ENCODE measurements at regions not wholly inside any gene's neighbourhood (a gene's known extent, or its start where the extent isn't known, plus 50 kb on each side); places are given as distances from the start of the nearest gene placed in this dataset.

DNA sequence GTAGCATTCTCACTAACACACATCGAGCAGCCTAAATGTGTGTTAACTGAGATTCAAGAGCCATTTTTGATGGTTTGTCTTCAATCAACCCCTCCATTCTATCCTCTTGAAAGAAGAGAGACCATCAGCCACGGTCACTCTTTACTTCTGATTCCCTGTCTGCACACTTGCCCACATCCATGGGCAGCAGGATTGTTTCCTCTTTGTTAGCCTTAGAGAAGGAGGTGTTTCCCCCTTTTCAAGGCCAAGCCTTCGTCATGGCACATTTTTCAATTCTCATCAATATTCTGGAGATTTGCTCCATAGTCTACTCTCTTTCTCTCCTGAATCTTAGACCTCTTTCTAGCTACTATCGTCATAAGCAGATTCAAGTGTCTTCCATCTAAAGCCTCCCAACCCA, 522.4 kb upstream of the NAALADL2 start:
- Histone ChIP-seq H3K4me1 (ENCODE audit: control insufficient read depth in 4 of 4, insufficient read depth in 4 of 4, low read length in 3 of 4) (no peaks in the 10 kb centered on the region), H3K4me3 (ENCODE audit: low read depth in 1 of 3, low read length in 3 of 3) (no peak overlapping the region), H3K27me3 (ENCODE audit: control insufficient read depth in 4 of 4, insufficient read depth in 4 of 4, low read length in 3 of 4) (no peaks in the 10 kb centered on the region), H3K9me3 (ENCODE audit: control insufficient read depth in 4 of 4, low read length in 3 of 4) (no peaks in the 10 kb centered on the region), H3K36me3 (ENCODE audit: control insufficient read depth in 4 of 4, insufficient read depth in 3 of 4, low read depth in 1 of 4, low read length in 3 of 4) (no peaks in the 10 kb centered on the region), H3K27ac (ENCODE audit: low read depth in 1 of 2, low read length in 2 of 2) (no peak overlapping the region), H3K9ac (ENCODE audit: low read depth in 1 of 2, low read length in 2 of 2) (no peak overlapping the region)
- no peak for DNase-seq (ENCODE audit: low spot score)
- TF ChIP-seq, protein P1, sequence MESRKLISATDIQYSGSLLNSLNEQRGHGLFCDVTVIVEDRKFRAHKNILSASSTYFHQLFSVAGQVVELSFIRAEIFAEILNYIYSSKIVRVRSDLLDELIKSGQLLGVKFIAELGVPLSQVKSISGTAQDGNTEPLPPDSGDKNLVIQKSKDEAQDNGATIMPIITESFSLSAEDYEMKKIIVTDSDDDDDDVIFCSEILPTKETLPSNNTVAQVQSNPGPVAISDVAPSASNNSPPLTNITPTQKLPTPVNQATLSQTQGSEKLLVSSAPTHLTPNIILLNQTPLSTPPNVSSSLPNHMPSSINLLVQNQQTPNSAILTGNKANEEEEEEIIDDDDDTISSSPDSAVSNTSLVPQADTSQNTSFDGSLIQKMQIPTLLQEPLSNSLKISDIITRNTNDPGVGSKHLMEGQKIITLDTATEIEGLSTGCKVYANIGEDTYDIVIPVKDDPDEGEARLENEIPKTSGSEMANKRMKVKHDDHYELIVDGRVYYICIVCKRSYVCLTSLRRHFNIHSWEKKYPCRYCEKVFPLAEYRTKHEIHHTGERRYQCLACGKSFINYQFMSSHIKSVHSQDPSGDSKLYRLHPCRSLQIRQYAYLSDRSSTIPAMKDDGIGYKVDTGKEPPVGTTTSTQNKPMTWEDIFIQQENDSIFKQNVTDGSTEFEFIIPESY (IDR thresholded peaks at IDR 0.05) = no peak
- TF ChIP-seq RXRA (IDR thresholded peaks at IDR 0.05) = no peak
- TF ChIP-seq FOXA2 (IDR thresholded peaks at IDR 0.05) = no peak
- TF ChIP-seq FOXA1 (IDR thresholded peaks at IDR 0.05) = no peak
- TF ChIP-seq NR2F2 (IDR thresholded peaks at IDR 0.05) = no peak
- TF ChIP-seq, protein P2, sequence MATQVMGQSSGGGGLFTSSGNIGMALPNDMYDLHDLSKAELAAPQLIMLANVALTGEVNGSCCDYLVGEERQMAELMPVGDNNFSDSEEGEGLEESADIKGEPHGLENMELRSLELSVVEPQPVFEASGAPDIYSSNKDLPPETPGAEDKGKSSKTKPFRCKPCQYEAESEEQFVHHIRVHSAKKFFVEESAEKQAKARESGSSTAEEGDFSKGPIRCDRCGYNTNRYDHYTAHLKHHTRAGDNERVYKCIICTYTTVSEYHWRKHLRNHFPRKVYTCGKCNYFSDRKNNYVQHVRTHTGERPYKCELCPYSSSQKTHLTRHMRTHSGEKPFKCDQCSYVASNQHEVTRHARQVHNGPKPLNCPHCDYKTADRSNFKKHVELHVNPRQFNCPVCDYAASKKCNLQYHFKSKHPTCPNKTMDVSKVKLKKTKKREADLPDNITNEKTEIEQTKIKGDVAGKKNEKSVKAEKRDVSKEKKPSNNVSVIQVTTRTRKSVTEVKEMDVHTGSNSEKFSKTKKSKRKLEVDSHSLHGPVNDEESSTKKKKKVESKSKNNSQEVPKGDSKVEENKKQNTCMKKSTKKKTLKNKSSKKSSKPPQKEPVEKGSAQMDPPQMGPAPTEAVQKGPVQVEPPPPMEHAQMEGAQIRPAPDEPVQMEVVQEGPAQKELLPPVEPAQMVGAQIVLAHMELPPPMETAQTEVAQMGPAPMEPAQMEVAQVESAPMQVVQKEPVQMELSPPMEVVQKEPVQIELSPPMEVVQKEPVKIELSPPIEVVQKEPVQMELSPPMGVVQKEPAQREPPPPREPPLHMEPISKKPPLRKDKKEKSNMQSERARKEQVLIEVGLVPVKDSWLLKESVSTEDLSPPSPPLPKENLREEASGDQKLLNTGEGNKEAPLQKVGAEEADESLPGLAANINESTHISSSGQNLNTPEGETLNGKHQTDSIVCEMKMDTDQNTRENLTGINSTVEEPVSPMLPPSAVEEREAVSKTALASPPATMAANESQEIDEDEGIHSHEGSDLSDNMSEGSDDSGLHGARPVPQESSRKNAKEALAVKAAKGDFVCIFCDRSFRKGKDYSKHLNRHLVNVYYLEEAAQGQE (IDR thresholded peaks at IDR 0.05) = no peak
- TF ChIP-seq, protein P3, sequence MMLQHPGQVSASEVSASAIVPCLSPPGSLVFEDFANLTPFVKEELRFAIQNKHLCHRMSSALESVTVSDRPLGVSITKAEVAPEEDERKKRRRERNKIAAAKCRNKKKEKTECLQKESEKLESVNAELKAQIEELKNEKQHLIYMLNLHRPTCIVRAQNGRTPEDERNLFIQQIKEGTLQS (IDR thresholded peaks at IDR 0.05) = no peak
- TF ChIP-seq TAF1 (conservative IDR thresholded peaks at IDR 0.05) = no peak
- TF ChIP-seq SP1 (IDR thresholded peaks at IDR 0.05) = no peak
- TF ChIP-seq RAD21 (IDR thresholded peaks at IDR 0.05) = no peak
- TF ChIP-seq HNF4A (conservative IDR thresholded peaks at IDR 0.05) = no peak
- TF ChIP-seq GABPA (IDR thresholded peaks at IDR 0.05 in 1 of 2, conservative IDR thresholded peaks at IDR 0.05 in 1 of 2) = no peak
- TF ChIP-seq, protein P4, sequence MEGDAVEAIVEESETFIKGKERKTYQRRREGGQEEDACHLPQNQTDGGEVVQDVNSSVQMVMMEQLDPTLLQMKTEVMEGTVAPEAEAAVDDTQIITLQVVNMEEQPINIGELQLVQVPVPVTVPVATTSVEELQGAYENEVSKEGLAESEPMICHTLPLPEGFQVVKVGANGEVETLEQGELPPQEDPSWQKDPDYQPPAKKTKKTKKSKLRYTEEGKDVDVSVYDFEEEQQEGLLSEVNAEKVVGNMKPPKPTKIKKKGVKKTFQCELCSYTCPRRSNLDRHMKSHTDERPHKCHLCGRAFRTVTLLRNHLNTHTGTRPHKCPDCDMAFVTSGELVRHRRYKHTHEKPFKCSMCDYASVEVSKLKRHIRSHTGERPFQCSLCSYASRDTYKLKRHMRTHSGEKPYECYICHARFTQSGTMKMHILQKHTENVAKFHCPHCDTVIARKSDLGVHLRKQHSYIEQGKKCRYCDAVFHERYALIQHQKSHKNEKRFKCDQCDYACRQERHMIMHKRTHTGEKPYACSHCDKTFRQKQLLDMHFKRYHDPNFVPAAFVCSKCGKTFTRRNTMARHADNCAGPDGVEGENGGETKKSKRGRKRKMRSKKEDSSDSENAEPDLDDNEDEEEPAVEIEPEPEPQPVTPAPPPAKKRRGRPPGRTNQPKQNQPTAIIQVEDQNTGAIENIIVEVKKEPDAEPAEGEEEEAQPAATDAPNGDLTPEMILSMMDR (IDR thresholded peaks at IDR 0.05; ENCODE audit: low read depth, low read length, missing input control) = no peak
- TF ChIP-seq, protein P5, sequence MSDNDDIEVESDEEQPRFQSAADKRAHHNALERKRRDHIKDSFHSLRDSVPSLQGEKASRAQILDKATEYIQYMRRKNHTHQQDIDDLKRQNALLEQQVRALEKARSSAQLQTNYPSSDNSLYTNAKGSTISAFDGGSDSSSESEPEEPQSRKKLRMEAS (IDR thresholded peaks at IDR 0.05) = no peak
- TF ChIP-seq JUND (IDR thresholded peaks at IDR 0.05) = no peak
- TF ChIP-seq HNF4G (IDR thresholded peaks at IDR 0.05) = no peak
- no peak for TF ChIP-seq EGR1 (IDR thresholded peaks at IDR 0.05; ENCODE audit: low read depth in 2 of 2)
- 70% methylated on average over 4 of the region's 4 CpGs for WGBS

DNA sequence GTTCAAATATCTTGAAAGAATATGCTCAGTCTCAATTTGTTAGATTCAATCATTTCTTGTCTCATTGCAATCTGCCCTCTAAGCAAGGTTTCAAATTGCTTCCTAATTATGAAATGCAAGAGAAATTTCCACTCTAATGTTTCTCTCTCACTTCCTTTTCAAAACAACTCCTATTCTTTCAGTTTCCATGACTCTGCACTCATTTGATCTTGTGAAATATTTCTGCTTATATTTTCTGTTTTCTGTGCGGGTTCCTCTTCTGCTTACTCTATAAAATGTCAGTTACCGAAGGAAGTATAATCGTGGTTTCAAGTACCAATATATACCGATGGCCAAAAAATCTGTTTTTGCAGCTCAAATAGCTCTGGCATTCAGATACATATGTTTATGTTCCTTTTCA, 521.9 kb upstream of the NAALADL2 start:
- no peaks in the 10 kb centered on the region for H3K27me3 ChIP-seq (ENCODE audit: control insufficient read depth in 4 of 4, insufficient read depth in 4 of 4, low read length in 3 of 4)
- 84% methylated on average over 4 of the region's 4 CpGs for WGBS
- no peak overlapping the region for H3K9ac ChIP-seq (ENCODE audit: low read depth in 1 of 2, low read length in 2 of 2)
- no peaks in the 10 kb centered on the region for H3K36me3 ChIP-seq (ENCODE audit: control insufficient read depth in 4 of 4, insufficient read depth in 3 of 4, low read depth in 1 of 4, low read length in 3 of 4)
- H3K9me3 ChIP-seq (ENCODE audit: control insufficient read depth in 4 of 4, low read length in 3 of 4) = no peaks in the 10 kb centered on the region
- H3K4me1 ChIP-seq (ENCODE audit: control insufficient read depth in 4 of 4, insufficient read depth in 4 of 4, low read length in 3 of 4) = no peaks in the 10 kb centered on the region
- no peak for DNase-seq (ENCODE audit: low spot score)
- no peak for TF ChIP-seq HNF4A (conservative IDR thresholded peaks at IDR 0.05)
- TF ChIP-seq, protein P5 (IDR thresholded peaks at IDR 0.05) = no peak
- no peak for TF ChIP-seq RAD21 (IDR thresholded peaks at IDR 0.05)
- TF ChIP-seq RXRA (IDR thresholded peaks at IDR 0.05) = no peak
- TF ChIP-seq, protein P1 (IDR thresholded peaks at IDR 0.05) = no peak
- no peak overlapping the region for H3K4me3 ChIP-seq (ENCODE audit: low read depth in 1 of 3, low read length in 3 of 3)
- H3K27ac ChIP-seq (ENCODE audit: low read depth in 1 of 2, low read length in 2 of 2) = no peak overlapping the region
